22Rv1 (cell line): ENCODE measurements at regions not wholly inside any gene's neighbourhood (a gene's known extent, or its start where the extent isn't known, plus 50 kb on each side); places are given as distances from the start of the nearest gene placed in this dataset.
"Not testable (repeated sequence)": the region's sequence is repeated elsewhere in the genome, so short reads cannot be mapped to it uniquely, and the experiment has no call there.

Experiments
- CTCF ChIP-seq: fragments of 450-650 bp; IDR thresholded peaks from 2 replicates; pipeline ENCODE4 v1.5.1; 2017; ENCODE audit warnings: mild to moderate bottlenecking
- ZFX ChIP-seq: fragments of 450-650 bp; IDR thresholded peaks from 2 replicates; pipeline ENCODE4 v1.6.1; 2017; ENCODE audit warnings: antibody characterized with exemption, borderline replicate concordance

- TF ChIP-seq CTCF, ZFX: not testable (repeated sequence)
Measured at GRCh38 chr16:76716251-76716650, 439.1 kb downstream of the CNTNAP4 start.
